B cell (primary cell): ENCODE measurements at regions not wholly inside any gene's neighbourhood (a gene's known extent, or its start where the extent isn't known, plus 50 kb on each side); places are given as distances from the start of the nearest gene placed in this dataset.

Source experiments
- ATAC-seq: fragments of 200-7000 bp; cut with Tn5 transposase; one replicate; pipeline ENCODE4 v1.10.0; 2021; ENCODE audit warnings: low read depth, mild to moderate bottlenecking, moderate number of reproducible peaks, moderate library complexity
- CTCF ChIA-PET: fragments of 350-600 bp; sonication (Branson Sonifier 250); formaldehyde crosslinking; loops from one replicate; lab custom pipeline; 2021; ENCODE audit warnings: antibody characterized with exemption, inconsistent platforms; lab: Charles Lee
- POLR2A ChIA-PET: fragments of 350-600 bp; sonication (Branson Sonifier 250); formaldehyde crosslinking; loops from one replicate; lab custom pipeline; 2021; ENCODE audit warnings: antibody characterized with exemption; lab: Charles Lee
- DNase-seq: peaks from one replicate; pipeline ENCODE4 v3.0.0; 2013
- H2AFZ ChIP-seq: 2 replicates; pipeline ENCODE4 v1.6.1; 2012; ENCODE audit warnings: mild to moderate bottlenecking, low read depth, low read length; ENCODE audit not compliant: insufficient read depth, poor library complexity, severe bottlenecking
- H3K27ac ChIP-seq, 2 donors: 1 replicate in 1 of 2; 2 replicates in 1 of 2; pipeline ENCODE4 v1.5.1; 2012 to 2013; ENCODE audit warnings: low read length in 2 of 2, mild to moderate bottlenecking in 2 of 2, moderate library complexity in 1 of 2
- H3K27me3 ChIP-seq, 4 experiments: fragments of 200-600 bp in 1 of 4; sonication (generic) in 1 of 4; replicated peaks in 1 of 4; 1 replicate in 2 of 4; 2 replicates in 2 of 4; pipeline versions ENCODE4 v1.6.1 to v1.7.0; 2013 to 2016; ENCODE audit warnings: low read length in 3 of 4, mild to moderate bottlenecking in 2 of 4, mixed read lengths in 1 of 4, moderate library complexity in 1 of 4; ENCODE audit not compliant: insufficient read depth in 4 of 4, control insufficient read depth in 3 of 4; ENCODE audit errors: control extremely low read depth in 1 of 4
- H3K36me3 ChIP-seq, 2 experiments: replicated peaks in 1 of 2; 1 replicate in 1 of 2; 2 replicates in 1 of 2; pipeline versions ENCODE4 v1.6.1 to v1.7.1; 2013; ENCODE audit warnings: low read length in 1 of 2; ENCODE audit not compliant: insufficient read depth in 2 of 2, control insufficient read depth in 1 of 2; ENCODE audit errors: control extremely low read depth in 1 of 2, extremely low read depth in 1 of 2
- H3K4me1 ChIP-seq, 2 donors: fragments of 200-600 bp in 1 of 2; sonication (generic) in 1 of 2; 1 replicate in 1 of 2; 2 replicates in 1 of 2; pipeline versions ENCODE4 v1.5.1 to v1.6.1; 2013 to 2017; ENCODE audit warnings: low read length in 2 of 2; ENCODE audit not compliant: control insufficient read depth in 2 of 2, insufficient read depth in 2 of 2
- H3K4me2 ChIP-seq: replicated peaks from 2 replicates; pipeline ENCODE3; 2012; ENCODE audit warnings: mild to moderate bottlenecking, low read depth, low read length; ENCODE audit not compliant: poor library complexity, severe bottlenecking
- H3K4me3 ChIP-seq, 5 experiments: fragments of 200-600 bp in 1 of 5; sonication (generic) in 1 of 5; 1 replicate in 3 of 5; 2 replicates in 2 of 5; pipeline versions ENCODE4 v1.5.1 to v1.7.0; 2011 to 2016; ENCODE audit warnings: low read length in 4 of 5, mild to moderate bottlenecking in 4 of 5, low read depth in 2 of 5, control low read depth in 1 of 5, moderate library complexity in 1 of 5; ENCODE audit not compliant: insufficient read depth in 1 of 5; ENCODE audit errors: control extremely low read depth in 1 of 5, extremely low read depth in 1 of 5
- H3K79me2 ChIP-seq: fragments of 200-600 bp; sonication (generic); one replicate; pipeline ENCODE4 v1.6.0; 2016; ENCODE audit warnings: low read length; ENCODE audit not compliant: control insufficient read depth, insufficient read depth
- H3K9ac ChIP-seq: fragments of 200-600 bp; sonication (generic); 2 replicates; pipeline ENCODE4 v1.6.1; 2017; ENCODE audit warnings: mild to moderate bottlenecking, low read length, moderate library complexity
- H3K9me3 ChIP-seq, 3 donors: one replicate each; pipeline versions ENCODE4 v1.6.1 to v1.7.1; 2013; ENCODE audit warnings: low read length in 2 of 3; ENCODE audit not compliant: control insufficient read depth in 2 of 3, insufficient read depth in 1 of 3; ENCODE audit errors: control extremely low read depth in 1 of 3
- H4K20me1 ChIP-seq: 2 replicates; pipeline ENCODE4 v1.6.0; 2012; ENCODE audit warnings: mild to moderate bottlenecking, low read length; ENCODE audit not compliant: insufficient read depth, control insufficient read depth, poor library complexity, severe bottlenecking
- H3K27ac Mint-ChIP-seq: one replicate; pipeline ENCODE4 v1.8.0; 2021; ENCODE audit warnings: mixed read lengths
- H3K27me3 Mint-ChIP-seq: one replicate; pipeline ENCODE4 v1.8.0; 2021; ENCODE audit warnings: mixed read lengths
- H3K4me1 Mint-ChIP-seq: one replicate; pipeline ENCODE4 v1.8.0; 2021; ENCODE audit warnings: mixed read lengths
- H3K4me3 Mint-ChIP-seq: one replicate; pipeline ENCODE4 v1.8.0; 2021; ENCODE audit warnings: mixed read lengths
- H3K9me3 Mint-ChIP-seq: one replicate; pipeline ENCODE4 v1.8.0; 2022; ENCODE audit warnings: mixed read lengths; ENCODE audit not compliant: insufficient read depth
- CTCF ChIP-seq: fragments of 200-600 bp; IDR thresholded peaks from one replicate; pipeline ENCODE4 v1.8.0; 2022; ENCODE audit warnings: antibody characterized with exemption, mild to moderate bottlenecking
- EZH2 ChIP-seq: IDR thresholded peaks from 2 replicates; pipeline ENCODE4 v1.6.1; 2012; ENCODE audit warnings: borderline replicate concordance, low read depth, mild to moderate bottlenecking, moderate library complexity, low read length; ENCODE audit not compliant: insufficient read depth, poor library complexity, severe bottlenecking
- WGBS: methylation state at CpG from one replicate; pipeline ENCODE4 v1.1.5; 2013; ENCODE audit warnings: missing lambda C conversion rate; ENCODE audit not compliant: insufficient coverage; 5-methylcytosine and 5-hydroxymethylcytosine counted together
- intact Hi-C: fragments of 100-400 bp; cut with micrococcal nuclease; formaldehyde crosslinking; loops from one replicate; pipeline ENCODE4 v1.10.0; 2022

- Histone ChIP-seq H3K36me3 (no peaks in the 10 kb centered on the region), H3K27me3 (no peaks in the 10 kb centered on the region), H3K4me3 (no peak overlapping the region), H3K9me3 (no peaks in the 10 kb centered on the region), H3K4me1 (no peaks in the 10 kb centered on the region), H3K79me2 (no peaks in the 10 kb centered on the region), H4K20me1 (no peaks in the 10 kb centered on the region), H3K27ac (no peak overlapping the region), H3K9ac (no peak overlapping the region), H3K4me2 (no peak overlapping the region), H2AFZ (no peak overlapping the region)
- TF ChIP-seq EZH2 (no peak), CTCF (no peak)
- ATAC-seq (no peak), DNase-seq (no peak)
- Mint-ChIP-seq H3K9me3 (peaks cover 2% of the 10 kb centered on the region), H3K27ac (no peak overlapping the region), H3K4me3 (no peak overlapping the region), H3K4me1 (no peaks in the 10 kb centered on the region), H3K27me3 (no peaks in the 10 kb centered on the region)
- intact Hi-C loops: no loop called here
- ChIA-PET POLR2A (no interaction called here), CTCF (no interaction called here)
- no CpG with 5 or more reads among the region's 2 CpGs for WGBS
Observed at GRCh38 chr5:84445049-84445685, 60.5 kb upstream of the EDIL3 start.

GRCh38 chr5:84438456-84438855 lies 53.8 kb upstream of the EDIL3 start:
- TF ChIP-seq CTCF: no peak
- TF ChIP-seq EZH2: no peak
- CTCF ChIA-PET: no interaction called here
- H3K27me3 ChIP-seq: no peaks in the 10 kb centered on the region
- DNase-seq (no peak), ATAC-seq (no peak)
- Mint-ChIP-seq H3K27me3 (no peaks in the 10 kb centered on the region), H3K9me3 (no peaks in the 10 kb centered on the region), H3K4me1 (no peaks in the 10 kb centered on the region), H3K27ac (no peak overlapping the region), H3K4me3 (no peak overlapping the region)
- H3K36me3 ChIP-seq: no peaks in the 10 kb centered on the region
- H3K27ac ChIP-seq: no peak overlapping the region
- H4K20me1 ChIP-seq: no peaks in the 10 kb centered on the region
- intact Hi-C loops: no loop called here
- no peaks in the 10 kb centered on the region for H3K4me1 ChIP-seq
- POLR2A ChIA-PET: no interaction called here
- H3K79me2 ChIP-seq: no peaks in the 10 kb centered on the region
- H2AFZ ChIP-seq: no peak overlapping the region
- no CpG with 5 or more reads among the region's 1 CpG for WGBS
- no peaks in the 10 kb centered on the region for H3K9me3 ChIP-seq
- H3K4me3 ChIP-seq: no peak overlapping the region
- no peak overlapping the region for H3K9ac ChIP-seq
- H3K4me2 ChIP-seq: no peak overlapping the region
